Fibroblast of mammary gland (primary cell): ENCODE measurements at regions not wholly inside any gene's neighbourhood (a gene's known extent, or its start where the extent isn't known, plus 50 kb on each side); places are given as distances from the start of the nearest gene placed in this dataset.

Experiments used
- DNase-seq: peaks from one replicate; pipeline ENCODE4 v3.0.0-alpha.2; 2010; ENCODE audit warnings: low read depth
- H3K4me3 ChIP-seq: 2 replicates; pipeline ENCODE4 v1.5.1; 2011; ENCODE audit warnings: low read depth, mild to moderate bottlenecking, low read length, moderate library complexity; ENCODE audit not compliant: control insufficient read depth
- TF ChIP-seq, protein P1 (sequence below): conservative IDR thresholded peaks from 2 replicates; pipeline ENCODE4 v1.5.1; 2011; ENCODE audit warnings: low read depth, low read length, inconsistent platforms; ENCODE audit not compliant: control insufficient read depth, insufficient read depth

- TF ChIP-seq, protein P1, sequence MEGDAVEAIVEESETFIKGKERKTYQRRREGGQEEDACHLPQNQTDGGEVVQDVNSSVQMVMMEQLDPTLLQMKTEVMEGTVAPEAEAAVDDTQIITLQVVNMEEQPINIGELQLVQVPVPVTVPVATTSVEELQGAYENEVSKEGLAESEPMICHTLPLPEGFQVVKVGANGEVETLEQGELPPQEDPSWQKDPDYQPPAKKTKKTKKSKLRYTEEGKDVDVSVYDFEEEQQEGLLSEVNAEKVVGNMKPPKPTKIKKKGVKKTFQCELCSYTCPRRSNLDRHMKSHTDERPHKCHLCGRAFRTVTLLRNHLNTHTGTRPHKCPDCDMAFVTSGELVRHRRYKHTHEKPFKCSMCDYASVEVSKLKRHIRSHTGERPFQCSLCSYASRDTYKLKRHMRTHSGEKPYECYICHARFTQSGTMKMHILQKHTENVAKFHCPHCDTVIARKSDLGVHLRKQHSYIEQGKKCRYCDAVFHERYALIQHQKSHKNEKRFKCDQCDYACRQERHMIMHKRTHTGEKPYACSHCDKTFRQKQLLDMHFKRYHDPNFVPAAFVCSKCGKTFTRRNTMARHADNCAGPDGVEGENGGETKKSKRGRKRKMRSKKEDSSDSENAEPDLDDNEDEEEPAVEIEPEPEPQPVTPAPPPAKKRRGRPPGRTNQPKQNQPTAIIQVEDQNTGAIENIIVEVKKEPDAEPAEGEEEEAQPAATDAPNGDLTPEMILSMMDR: no peak
- peak; percentile 1 for DNase-seq
- H3K4me3 ChIP-seq: no peak overlapping the region
Observed at GRCh38 chr6:147900247-147900830, 391.8 kb downstream of the SAMD5 start.

DNA sequence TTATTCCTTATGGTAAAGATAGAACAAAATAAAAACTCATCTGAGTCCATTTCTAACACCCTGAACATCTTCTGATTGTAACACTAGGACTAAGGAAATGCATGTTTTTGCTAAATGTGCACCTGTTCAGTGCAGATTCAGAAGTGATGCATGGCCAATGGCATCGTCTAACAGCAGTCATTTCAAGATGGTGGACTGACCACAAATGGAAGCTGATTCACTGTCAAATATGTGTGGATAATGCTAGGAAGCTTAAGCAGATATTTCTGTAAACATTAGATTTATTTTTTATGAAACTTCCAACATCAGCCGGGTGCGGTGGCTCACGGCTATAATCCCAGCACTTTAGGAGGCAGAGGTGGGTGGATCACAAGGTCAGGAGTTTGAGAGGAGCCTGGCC, 394.8 kb downstream of the SAMD5 start:
- DNase-seq: no peak
- TF ChIP-seq, protein P1: no peak
- no peak overlapping the region for H3K4me3 ChIP-seq

DNA sequence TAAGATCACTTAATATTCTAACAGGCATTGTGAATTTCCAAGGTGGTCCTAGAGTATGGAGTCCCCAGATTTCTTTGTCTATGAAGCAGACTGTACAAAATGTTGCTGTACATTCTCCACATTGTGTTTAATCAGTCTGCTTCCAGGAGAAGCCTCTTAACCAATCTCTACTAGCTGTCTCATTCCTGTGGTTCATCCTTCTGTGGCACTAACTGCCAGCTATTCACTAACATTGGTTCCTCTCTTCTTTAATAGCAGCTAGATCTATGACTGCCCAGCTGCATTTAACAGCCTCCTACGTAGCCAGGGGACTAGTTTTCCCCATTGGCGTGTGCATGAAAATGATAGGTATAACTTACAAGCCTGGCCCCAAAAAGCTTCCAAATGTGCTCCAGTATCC, 395.4 kb downstream of the SAMD5 start:
- no peak overlapping the region for H3K4me3 ChIP-seq
- TF ChIP-seq, protein P1: no peak
- DNase-seq: no peak

DNA sequence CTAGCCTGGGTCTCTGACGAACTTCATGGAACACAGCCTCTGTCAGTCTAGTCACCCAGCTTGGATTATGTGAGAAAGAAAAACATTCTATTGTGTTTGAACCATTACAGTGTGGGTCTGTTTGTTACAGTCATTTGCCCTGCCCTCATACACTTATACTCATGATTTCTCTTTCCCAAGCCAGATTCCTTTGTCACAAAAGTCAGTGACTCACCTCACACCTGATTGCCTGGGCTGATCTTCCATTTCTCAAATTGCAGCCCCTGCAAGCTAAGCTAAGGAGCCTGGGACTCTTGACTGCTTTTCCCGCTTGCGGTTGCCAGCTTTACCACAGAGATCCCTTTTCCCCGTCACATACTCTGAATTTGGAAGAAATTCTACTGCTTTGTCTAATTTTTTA, 395.9 kb downstream of the SAMD5 start:
- DNase-seq: no peak
- TF ChIP-seq, protein P1: no peak

DNA sequence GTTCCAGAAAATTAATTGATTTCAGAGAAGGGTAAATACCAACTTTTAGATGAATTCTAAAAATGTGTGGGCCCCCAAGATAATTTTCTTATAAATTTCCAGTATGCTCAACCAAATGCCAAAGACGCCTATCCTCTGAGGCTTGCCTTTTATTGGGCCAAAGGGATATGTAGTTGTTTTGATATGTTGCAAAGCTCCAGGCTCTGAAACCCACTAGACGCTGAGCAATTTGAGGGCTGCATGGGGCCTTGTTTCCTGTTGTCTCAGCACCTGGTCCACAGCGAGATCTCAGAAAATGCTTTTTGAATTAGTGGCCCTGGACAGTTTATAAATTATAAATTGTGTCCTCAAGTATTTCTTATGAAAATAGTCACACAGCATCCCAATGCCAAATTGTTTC, 397.2 kb downstream of the SAMD5 start:
- DNase-seq: no peak
- TF ChIP-seq, protein P1: no peak
- no peak overlapping the region for H3K4me3 ChIP-seq

More for the DNA sequence above, 395.9 kb downstream of the SAMD5 start:
- no peak overlapping the region for H3K4me3 ChIP-seq

GRCh38 chr6:147906361-147906760, 397.9 kb downstream of the SAMD5 start:
- no peak overlapping the region for H3K4me3 ChIP-seq
- DNase-seq: peak; percentile 1
- TF ChIP-seq, protein P1: no peak

- DNase-seq: peak; percentile 2
- TF ChIP-seq, protein P1: no peak
- H3K4me3 ChIP-seq: no peak overlapping the region
Observed at GRCh38 chr6:147909640-147910039, 401.1 kb downstream of the SAMD5 start.
